ENCODE measurements at regions not wholly inside any gene's neighbourhood (a gene's known extent, or its start where the extent isn't known, plus 50 kb on each side); places are given as distances from the start of the nearest gene placed in this dataset.

DNA sequence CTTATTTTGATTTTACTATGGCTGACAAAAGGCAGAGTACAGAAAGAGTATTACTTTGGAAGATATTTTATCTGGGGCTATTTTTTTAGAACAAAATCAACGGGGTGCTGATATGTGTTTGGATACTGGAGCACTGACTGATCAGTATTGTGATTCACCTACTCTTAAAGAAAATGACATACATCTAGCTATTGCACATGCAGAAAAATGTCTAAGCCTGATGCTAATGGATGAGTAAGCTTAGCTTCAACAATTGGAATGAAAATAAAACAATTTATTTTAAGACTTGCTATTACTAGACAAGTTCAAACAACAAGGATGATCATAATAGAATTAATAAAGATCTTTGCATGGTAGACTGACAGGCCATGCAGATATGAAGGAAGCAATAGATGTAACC is 262.0 kb downstream of the PPP1R2C start:
- Histone ChIP-seq H3K27ac (no peak overlapping the region), H3K4me3 (no peak overlapping the region), H3K36me3 (no peaks in the 10 kb centered on the region), H3K4me1 (no peaks in the 10 kb centered on the region), H3K9me3 (no peaks in the 10 kb centered on the region), H3K27me3 (no peaks in the 10 kb centered on the region)
- ATAC-seq: no peak
- TF ChIP-seq POLR2AphosphoS5 (IDR thresholded peaks at IDR 0.05) (no peak), POLR2A (IDR thresholded peaks at IDR 0.05) (no peak), EP300 (IDR thresholded peaks at IDR 0.05) (no peak), CTCF (IDR thresholded peaks at IDR 0.05) (no peak)
- 33 to 71% methylated on average over 1 of the region's 1 CpG for WGBS, 2 donors (ENCODE audit: low coverage in 1 of 2)

GRCh38 chrX:42505016-42505415 is 272.9 kb downstream of the PPP1R2C start:
- 63 to 78% methylated on average over 5 of the region's 7 CpGs for WGBS, 2 donors (ENCODE audit: low coverage in 1 of 2)
- H3K36me3 ChIP-seq: no peaks in the 10 kb centered on the region
- no peak for ATAC-seq

GRCh38 chrX:42499620-42500019 is 278.3 kb downstream of the PPP1R2C start:
- TF ChIP-seq CTCF (IDR thresholded peaks at IDR 0.05) (no peak), EP300 (IDR thresholded peaks at IDR 0.05) (no peak), POLR2AphosphoS5 (IDR thresholded peaks at IDR 0.05) (no peak), POLR2A (IDR thresholded peaks at IDR 0.05) (no peak)
- Histone ChIP-seq H3K27me3 (no peaks in the 10 kb centered on the region), H3K27ac (no peak overlapping the region), H3K4me3 (no peak overlapping the region), H3K36me3 (no peaks in the 10 kb centered on the region), H3K4me1 (no peaks in the 10 kb centered on the region), H3K9me3 (no peaks in the 10 kb centered on the region)
- ATAC-seq: no peak
- 64 to 95% methylated on average over 2 of the region's 2 CpGs for WGBS, 2 donors (ENCODE audit: low coverage in 1 of 2)

More at GRCh38 chrX:42505016-42505415, 272.9 kb downstream of the PPP1R2C start:
- TF ChIP-seq EP300 (IDR thresholded peaks at IDR 0.05): no peak
- no peak for TF ChIP-seq POLR2A (IDR thresholded peaks at IDR 0.05)
- Histone ChIP-seq H3K27me3 (no peaks in the 10 kb centered on the region), H3K4me1 (no peaks in the 10 kb centered on the region), H3K27ac (no peak overlapping the region), H3K4me3 (no peak overlapping the region), H3K9me3 (no peaks in the 10 kb centered on the region)

- no peak for TF ChIP-seq CTCF (IDR thresholded peaks at IDR 0.05)
- no peak for TF ChIP-seq EP300 (IDR thresholded peaks at IDR 0.05)
- TF ChIP-seq POLR2AphosphoS5 (IDR thresholded peaks at IDR 0.05): no peak
- TF ChIP-seq POLR2A (IDR thresholded peaks at IDR 0.05): no peak
- Histone ChIP-seq H3K4me3 (no peak overlapping the region), H3K27me3 (no peaks in the 10 kb centered on the region), H3K4me1 (no peaks in the 10 kb centered on the region), H3K27ac (no peak overlapping the region), H3K9me3 (no peaks in the 10 kb centered on the region), H3K36me3 (no peaks in the 10 kb centered on the region)
- WGBS, 2 donors (ENCODE audit: low coverage in 1 of 2): 60 to 64% methylated on average over 2 to 3 of the region's 4 CpGs
- ATAC-seq: no peak
These were observed 280.6 kb downstream of the PPP1R2C start for GRCh38 chrX:42497356-42497755.

DNA sequence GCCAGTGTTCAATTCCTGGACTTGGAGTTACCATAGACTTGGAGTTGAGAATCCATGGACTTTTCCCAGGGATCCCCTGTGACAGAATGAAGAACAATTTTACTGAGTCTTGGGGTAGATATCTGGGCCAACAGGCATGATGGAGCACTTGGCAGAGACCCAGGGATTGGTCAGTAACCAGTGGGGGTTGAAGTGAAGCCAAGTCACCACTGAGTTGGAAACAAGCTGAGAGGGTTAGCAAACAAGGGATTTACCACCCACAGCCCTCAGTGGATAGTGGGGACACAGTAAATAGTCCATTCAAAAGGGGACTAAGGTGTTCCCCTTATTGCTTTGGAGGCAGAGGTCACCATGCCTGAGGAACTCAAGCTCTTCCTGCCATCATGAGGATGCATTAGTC is 281.7 kb downstream of the PPP1R2C start:
- H3K36me3 ChIP-seq: no peaks in the 10 kb centered on the region
- no peaks in the 10 kb centered on the region for H3K27me3 ChIP-seq
- no peaks in the 10 kb centered on the region for H3K4me1 ChIP-seq
- H3K9me3 ChIP-seq: no peaks in the 10 kb centered on the region
- no peak overlapping the region for H3K4me3 ChIP-seq
- TF ChIP-seq POLR2A (IDR thresholded peaks at IDR 0.05): no peak
- no peak for ATAC-seq
- no peak overlapping the region for H3K27ac ChIP-seq

- Histone ChIP-seq H3K36me3 (no peaks in the 10 kb centered on the region), H3K4me1 (no peaks in the 10 kb centered on the region), H3K4me3 (no peak overlapping the region), H3K27ac (no peak overlapping the region), H3K27me3 (no peaks in the 10 kb centered on the region), H3K9me3 (no peaks in the 10 kb centered on the region)
- 71 to 100% methylated on average over 1 to 7 of the region's 7 CpGs for WGBS, 2 donors (ENCODE audit: low coverage in 1 of 2)
- no peak for ATAC-seq
- TF ChIP-seq CTCF (IDR thresholded peaks at IDR 0.05): no peak
- no peak for TF ChIP-seq EP300 (IDR thresholded peaks at IDR 0.05)
- no peak for TF ChIP-seq POLR2A (IDR thresholded peaks at IDR 0.05)
- no peak for TF ChIP-seq POLR2AphosphoS5 (IDR thresholded peaks at IDR 0.05)
These were observed 282.8 kb downstream of the PPP1R2C start for GRCh38 chrX:42495139-42495538.

Data from gastroesophageal sphincter (tissue), 4 donors.